ENCODE measurements at regions not wholly inside any gene's neighbourhood (a gene's known extent, or its start where the extent isn't known, plus 50 kb on each side); places are given as distances from the start of the nearest gene placed in this dataset.
"Not testable (repeated sequence)": the region's sequence is repeated elsewhere in the genome, so short reads cannot be mapped to it uniquely, and the experiment has no call there.

GRCh38 chr4:162469977-162470376 lies 306.2 kb upstream of the FSTL5 start:
- Mint-ChIP-seq H3K4me1 (ENCODE audit: low read depth) (no peaks in the 10 kb centered on the region), H3K9me3 (no peaks in the 10 kb centered on the region), H3K36me3 (ENCODE audit: low read depth) (no peaks in the 10 kb centered on the region), H3K27me3 (no peaks in the 10 kb centered on the region), H3K4me3 (no peak overlapping the region), H3K27ac (no peak overlapping the region)
- TF ChIP-seq CTCF (IDR thresholded peaks at IDR 0.05): no peak
- ATAC-seq (no peak), DNase-seq (no peak)
- ChIA-PET CTCF (no interaction called here), POLR2A (no interaction called here)
- intact Hi-C loops (cut with micrococcal nuclease): no loop called here

- H3K36me3 Mint-ChIP-seq (ENCODE audit: low read depth); H3K4me1 Mint-ChIP-seq (ENCODE audit: low read depth); H3K27me3 Mint-ChIP-seq; ATAC-seq; CTCF ChIA-PET; H3K9me3 Mint-ChIP-seq; POLR2A ChIA-PET; H3K27ac Mint-ChIP-seq; H3K4me3 Mint-ChIP-seq; intact Hi-C loops (cut with micrococcal nuclease); DNase-seq: not testable (repeated sequence)
These were observed 301.6 kb upstream of the FSTL5 start for GRCh38 chr4:162465356-162465755.

- DNase-seq: no peak
- Mint-ChIP-seq H3K4me3 (no peak overlapping the region), H3K27ac (no peak overlapping the region), H3K9me3 (no peaks in the 10 kb centered on the region), H3K27me3 (no peaks in the 10 kb centered on the region), H3K4me1 (ENCODE audit: low read depth) (no peaks in the 10 kb centered on the region), H3K36me3 (ENCODE audit: low read depth) (no peaks in the 10 kb centered on the region)
- no peak for TF ChIP-seq CTCF (IDR thresholded peaks at IDR 0.05)
- ChIA-PET POLR2A (no interaction called here), CTCF (no interaction called here)
- intact Hi-C loops (cut with micrococcal nuclease): no loop called here
- no peak for ATAC-seq
These were observed 298.2 kb upstream of the FSTL5 start for GRCh38 chr4:162461952-162462351.

- no peaks in the 10 kb centered on the region for H3K9me3 Mint-ChIP-seq
- no peaks in the 10 kb centered on the region for H3K27me3 Mint-ChIP-seq
- H3K4me1 Mint-ChIP-seq (ENCODE audit: low read depth): no peaks in the 10 kb centered on the region
- H3K36me3 Mint-ChIP-seq (ENCODE audit: low read depth): no peaks in the 10 kb centered on the region
- TF ChIP-seq CTCF (IDR thresholded peaks at IDR 0.05): no peak
- ChIA-PET POLR2A (no interaction called here), CTCF (interaction anchor here (0.5 kb wide), 1 partner anchor 35 kb away, joined by 3 read pairs; no protein-coding TSS in a partner anchor)
- no peak overlapping the region for H3K4me3 Mint-ChIP-seq
- DNase-seq (no peak), ATAC-seq (no peak)
- intact Hi-C loops (cut with micrococcal nuclease): no loop called here
- no peak overlapping the region for H3K27ac Mint-ChIP-seq
These were observed 294.3 kb upstream of the FSTL5 start for GRCh38 chr4:162458051-162458450.

- no peak for TF ChIP-seq CTCF (IDR thresholded peaks at IDR 0.05)
- Mint-ChIP-seq H3K27me3 (no peaks in the 10 kb centered on the region), H3K9me3 (no peaks in the 10 kb centered on the region), H3K27ac (no peak overlapping the region), H3K36me3 (ENCODE audit: low read depth) (no peaks in the 10 kb centered on the region), H3K4me3 (no peak overlapping the region), H3K4me1 (ENCODE audit: low read depth) (no peaks in the 10 kb centered on the region)
- no peak for DNase-seq
- ATAC-seq: no peak
- intact Hi-C loops (cut with micrococcal nuclease): no loop called here
- CTCF ChIA-PET: interaction anchor here (0.5 kb wide), 1 partner anchor 34 kb away, joined by 3 read pairs; no protein-coding TSS in a partner anchor
- POLR2A ChIA-PET: no interaction called here
These were observed 293.5 kb upstream of the FSTL5 start for GRCh38 chr4:162457071-162457865.

Data from activated CD8-positive, alpha-beta T cell treated with anti-CD3 and anti-CD28 coated beads for 36 hours (primary cell).